ENCODE measurements at regions not wholly inside any gene's neighbourhood (a gene's known extent, or its start where the extent isn't known, plus 50 kb on each side); places are given as distances from the start of the nearest gene placed in this dataset.

GRCh38 chr3:144585953-144586352 is 614.3 kb downstream of the DIPK2A start:
- Histone ChIP-seq H3K27ac (ENCODE audit: insufficient read depth, low read length) (no peak overlapping the region), H2AFZ (ENCODE audit: low read length) (no peak overlapping the region), H3K36me3 (ENCODE audit: control insufficient read depth, insufficient read depth, low read length) (no peaks in the 10 kb centered on the region), H3K9ac (ENCODE audit: insufficient read depth, low read length) (no peak overlapping the region), H3K9me3 (ENCODE audit: control insufficient read depth, insufficient read depth, low read depth, low read length) (no peaks in the 10 kb centered on the region), H3K4me3 (replicated peaks in 1 of 4; ENCODE audit: control extremely low read depth in 1 of 4, insufficient read depth in 1 of 4, low read depth in 3 of 4, low read length in 4 of 4) (no peak overlapping the region), H3K4me1 (ENCODE audit: control insufficient read depth, extremely low read depth, insufficient read depth, low read length) (peaks cover 5% of the 10 kb centered on the region), H3K27me3 (ENCODE audit: control insufficient read depth, insufficient read depth, low read length) (no peaks in the 10 kb centered on the region), H4K20me1 (ENCODE audit: control insufficient read depth, extremely low read depth, insufficient read depth, low read length) (no peaks in the 10 kb centered on the region), H3K79me2 (ENCODE audit: control insufficient read depth, insufficient read depth, low read length) (no peaks in the 10 kb centered on the region), H3K4me2 (ENCODE audit: extremely low read depth, insufficient read depth, low read length) (no peak overlapping the region)
- no peak for TF ChIP-seq EZH2 (IDR thresholded peaks at IDR 0.05; ENCODE audit: low read length, missing control alignments)
- TF ChIP-seq CTCF (conservative IDR thresholded peaks at IDR 0.05 in 1 of 2, IDR thresholded peaks at IDR 0.05 in 1 of 2; ENCODE audit: low read depth in 1 of 2, low read length in 2 of 2) = no peak
- DNase-seq (ENCODE audit: low read depth in 2 of 2) = no peak

DNA sequence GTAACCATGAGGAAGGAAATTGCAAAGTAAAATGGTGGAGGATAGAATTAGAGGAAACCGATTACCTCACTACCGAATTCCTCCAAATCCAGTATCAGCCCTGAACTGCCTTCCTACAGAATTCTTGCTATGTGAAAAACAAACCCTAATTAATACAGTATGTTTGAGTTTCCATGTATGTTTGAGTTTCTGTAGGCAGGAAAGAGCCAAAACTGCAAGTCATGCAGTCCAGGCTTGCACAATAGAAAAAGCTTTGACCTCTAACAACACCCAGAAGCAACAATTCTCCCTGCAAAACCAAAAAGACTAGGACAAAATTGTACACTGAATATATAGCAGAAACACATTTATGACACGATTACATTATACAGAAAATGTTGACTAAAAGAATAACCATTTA is 614.8 kb downstream of the DIPK2A start:
- TF ChIP-seq CTCF (conservative IDR thresholded peaks at IDR 0.05 in 1 of 2, IDR thresholded peaks at IDR 0.05 in 1 of 2; ENCODE audit: low read depth in 1 of 2, low read length in 2 of 2) (no peak), EZH2 (IDR thresholded peaks at IDR 0.05; ENCODE audit: low read length, missing control alignments) (no peak)

GRCh38 chr3:144590854-144591253 is 619.2 kb downstream of the DIPK2A start:
- DNase-seq (ENCODE audit: low read depth in 2 of 2) = peak; percentile 88 to 92
- H3K4me1 ChIP-seq (ENCODE audit: control insufficient read depth, extremely low read depth, insufficient read depth, low read length) = peaks cover 5% of the 10 kb centered on the region
- H3K4me2 ChIP-seq (ENCODE audit: extremely low read depth, insufficient read depth, low read length) = peak overlapping the region; percentile 58
- H3K9me3 ChIP-seq (ENCODE audit: control insufficient read depth, insufficient read depth, low read depth, low read length) = no peaks in the 10 kb centered on the region
- no peaks in the 10 kb centered on the region for H3K79me2 ChIP-seq (ENCODE audit: control insufficient read depth, insufficient read depth, low read length)
- H3K36me3 ChIP-seq (ENCODE audit: control insufficient read depth, insufficient read depth, low read length) = no peaks in the 10 kb centered on the region
- no peaks in the 10 kb centered on the region for H3K27me3 ChIP-seq (ENCODE audit: control insufficient read depth, insufficient read depth, low read length)
- no peak overlapping the region for H3K9ac ChIP-seq (ENCODE audit: insufficient read depth, low read length)
- no peak overlapping the region for H2AFZ ChIP-seq (ENCODE audit: low read length)
- no peaks in the 10 kb centered on the region for H4K20me1 ChIP-seq (ENCODE audit: control insufficient read depth, extremely low read depth, insufficient read depth, low read length)
- H3K4me3 ChIP-seq (replicated peaks in 1 of 4; ENCODE audit: control extremely low read depth in 1 of 4, insufficient read depth in 1 of 4, low read depth in 3 of 4, low read length in 4 of 4) = no peak overlapping the region
- peak overlapping the region; percentile 41 for H3K27ac ChIP-seq (ENCODE audit: insufficient read depth, low read length)
- TF ChIP-seq CTCF (conservative IDR thresholded peaks at IDR 0.05 in 1 of 2, IDR thresholded peaks at IDR 0.05 in 1 of 2; ENCODE audit: low read depth in 1 of 2, low read length in 2 of 2) (no peak), EZH2 (IDR thresholded peaks at IDR 0.05; ENCODE audit: low read length, missing control alignments) (no peak)

More for the DNA sequence above, 614.8 kb downstream of the DIPK2A start:
- H3K9me3 ChIP-seq (ENCODE audit: control insufficient read depth, insufficient read depth, low read depth, low read length) = no peaks in the 10 kb centered on the region
- H3K27ac ChIP-seq (ENCODE audit: insufficient read depth, low read length) = no peak overlapping the region
- peak; percentile 4 to 78 for DNase-seq (ENCODE audit: low read depth in 2 of 2)
- H3K9ac ChIP-seq (ENCODE audit: insufficient read depth, low read length) = no peak overlapping the region
- no peaks in the 10 kb centered on the region for H3K79me2 ChIP-seq (ENCODE audit: control insufficient read depth, insufficient read depth, low read length)
- H2AFZ ChIP-seq (ENCODE audit: low read length) = no peak overlapping the region
- H3K36me3 ChIP-seq (ENCODE audit: control insufficient read depth, insufficient read depth, low read length) = no peaks in the 10 kb centered on the region
- no peaks in the 10 kb centered on the region for H3K27me3 ChIP-seq (ENCODE audit: control insufficient read depth, insufficient read depth, low read length)
- H4K20me1 ChIP-seq (ENCODE audit: control insufficient read depth, extremely low read depth, insufficient read depth, low read length) = no peaks in the 10 kb centered on the region
- H3K4me1 ChIP-seq (ENCODE audit: control insufficient read depth, extremely low read depth, insufficient read depth, low read length) = peaks cover 5% of the 10 kb centered on the region
- H3K4me3 ChIP-seq (replicated peaks in 1 of 4; ENCODE audit: control extremely low read depth in 1 of 4, insufficient read depth in 1 of 4, low read depth in 3 of 4, low read length in 4 of 4) = no peak overlapping the region
- no peak overlapping the region for H3K4me2 ChIP-seq (ENCODE audit: extremely low read depth, insufficient read depth, low read length)
